ENCODE measurements at regions not wholly inside any gene's neighbourhood (a gene's known extent, or its start where the extent isn't known, plus 50 kb on each side); places are given as distances from the start of the nearest gene placed in this dataset.
"Not testable (repeated sequence)": the region's sequence is repeated elsewhere in the genome, so short reads cannot be mapped to it uniquely, and the experiment has no call there.

- no peak for TF ChIP-seq CTCF (IDR thresholded peaks at IDR 0.05)
- H3K4me1 ChIP-seq = no peaks in the 10 kb centered on the region
- ATAC-seq = no peak
- H3K36me3 ChIP-seq = no peaks in the 10 kb centered on the region
- no peaks in the 10 kb centered on the region for H3K9me3 ChIP-seq
- no peak overlapping the region for H3K27ac ChIP-seq
- DNase-seq = peak in 3 of 4 donors; percentile 11 to 43 (median 24)
- H3K4me3 ChIP-seq = no peak overlapping the region
- H3K27me3 ChIP-seq = peaks cover 0 to 8% of the 10 kb centered on the region in 2 donors
- intact Hi-C loops (cut with DNase I) = no loop called here
These were observed 75.7 kb upstream of the PPP1R26 start for GRCh38 chr9:135403733-135404450.

DNA sequence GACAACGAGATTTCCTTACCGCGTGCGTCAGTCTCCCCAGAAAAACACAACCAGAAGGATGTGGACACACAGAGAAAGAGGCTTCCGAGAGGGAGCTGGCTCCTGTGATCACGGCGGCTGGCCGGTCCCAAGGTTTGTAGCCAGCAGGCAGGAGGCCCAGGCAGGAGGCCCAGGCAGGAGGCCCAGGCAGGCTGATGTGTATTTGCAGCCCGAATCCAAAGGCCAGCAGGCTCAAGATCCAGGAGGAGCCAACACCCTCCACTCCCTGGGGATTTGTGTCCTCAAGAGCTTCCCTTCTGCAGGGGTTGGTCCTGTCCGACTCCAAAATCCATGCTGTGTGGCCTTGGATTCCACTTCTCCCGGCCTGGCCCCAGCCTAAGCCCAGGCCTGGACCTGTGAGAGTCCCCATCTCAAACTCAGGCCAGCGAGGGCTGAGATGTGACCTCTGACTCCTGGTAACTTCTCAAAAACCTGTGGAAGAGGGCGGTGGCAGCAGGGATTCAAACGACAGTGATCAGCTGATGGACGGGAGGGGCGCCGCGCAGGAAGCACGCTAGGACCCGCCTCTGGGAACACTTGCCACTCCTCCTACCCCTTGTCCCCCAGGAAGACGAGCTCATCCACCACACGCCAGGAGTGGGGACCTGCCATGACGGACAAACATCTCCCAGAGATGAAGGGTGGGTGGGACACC lies 75.0 kb upstream of the PPP1R26 start:
- no peak overlapping the region for H3K4me3 ChIP-seq
- H3K36me3 ChIP-seq = no peaks in the 10 kb centered on the region
- no peak for TF ChIP-seq CTCF (IDR thresholded peaks at IDR 0.05)
- H3K27me3 ChIP-seq = peaks cover 0 to 10% of the 10 kb centered on the region in 2 donors
- ATAC-seq (no peak), DNase-seq (peak in 1 of 4 donors; percentile 59)
- no peak overlapping the region for H3K27ac ChIP-seq
- no peaks in the 10 kb centered on the region for H3K9me3 ChIP-seq
- intact Hi-C loops (cut with DNase I) = no loop called here
- no peaks in the 10 kb centered on the region for H3K4me1 ChIP-seq

DNA sequence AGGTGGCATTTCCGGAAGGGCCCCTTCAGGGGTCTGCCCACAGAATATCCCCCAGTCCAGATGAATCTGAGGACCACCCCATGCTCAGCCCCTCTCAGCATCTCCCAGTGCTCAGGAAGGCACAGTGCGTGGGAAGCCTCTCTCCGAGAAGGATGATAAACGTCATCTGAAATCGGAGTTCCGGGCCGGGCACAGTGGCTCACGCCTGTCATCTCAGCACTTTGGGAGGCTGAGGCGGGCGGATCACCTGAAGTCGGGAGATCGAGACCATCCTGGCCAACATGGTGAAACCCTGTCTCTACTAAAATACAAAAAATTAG lies 74.5 kb upstream of the PPP1R26 start:
- intact Hi-C loops (cut with DNase I); H3K36me3 ChIP-seq; H3K4me3 ChIP-seq; H3K4me1 ChIP-seq; ATAC-seq; H3K9me3 ChIP-seq; DNase-seq; H3K27ac ChIP-seq: not testable (repeated sequence)
- H3K27me3 ChIP-seq = peaks cover 0 to 13% of the 10 kb centered on the region in 2 donors

DNA sequence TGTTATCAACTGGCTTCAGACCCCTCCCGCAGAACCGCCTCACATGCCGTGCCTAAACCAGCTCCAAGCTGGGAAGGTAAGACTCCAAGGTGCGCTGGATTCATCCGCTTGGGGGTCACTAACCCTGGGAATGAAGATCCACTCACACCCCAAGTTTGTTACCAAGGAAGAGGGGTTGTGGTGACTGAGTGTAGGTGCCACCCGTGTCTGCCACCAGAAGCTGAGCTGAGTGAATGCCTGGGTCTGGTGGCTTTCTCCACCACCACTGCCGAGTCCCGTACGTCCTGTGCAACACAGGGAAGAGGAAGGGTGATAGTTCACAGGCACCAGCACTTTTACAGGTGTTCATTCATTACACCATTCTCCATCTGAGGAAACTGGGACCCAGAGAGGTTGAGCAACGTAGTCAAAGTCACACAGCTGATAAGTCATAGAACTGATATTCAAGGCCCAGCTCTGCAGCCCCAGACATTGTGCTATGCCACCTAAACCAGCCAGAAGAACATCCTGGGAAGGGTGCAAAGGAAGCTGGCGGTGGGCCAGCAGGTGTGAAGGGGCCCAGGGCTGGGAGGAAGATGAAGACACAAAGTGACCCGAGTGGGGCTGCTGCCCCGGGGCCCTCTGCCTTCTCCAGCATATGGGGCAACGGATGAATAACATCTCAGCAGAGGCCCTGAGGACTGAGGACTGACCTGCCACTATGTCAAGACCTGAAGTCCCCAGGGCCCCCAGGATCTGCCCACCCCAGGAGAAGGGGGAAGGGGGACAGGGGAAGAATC lies 70.9 kb upstream of the PPP1R26 start:
- no peak overlapping the region for H3K4me3 ChIP-seq
- peaks cover 0 to 43% of the 10 kb centered on the region in 2 donors for H3K27me3 ChIP-seq
- no peak for ATAC-seq
- no peak overlapping the region for H3K27ac ChIP-seq
- H3K9me3 ChIP-seq = no peaks in the 10 kb centered on the region
- TF ChIP-seq CTCF (IDR thresholded peaks at IDR 0.05) = no peak
- H3K4me1 ChIP-seq = no peaks in the 10 kb centered on the region
- no peak for DNase-seq
- H3K36me3 ChIP-seq = no peaks in the 10 kb centered on the region
- intact Hi-C loops (cut with DNase I) = no loop called here

DNA sequence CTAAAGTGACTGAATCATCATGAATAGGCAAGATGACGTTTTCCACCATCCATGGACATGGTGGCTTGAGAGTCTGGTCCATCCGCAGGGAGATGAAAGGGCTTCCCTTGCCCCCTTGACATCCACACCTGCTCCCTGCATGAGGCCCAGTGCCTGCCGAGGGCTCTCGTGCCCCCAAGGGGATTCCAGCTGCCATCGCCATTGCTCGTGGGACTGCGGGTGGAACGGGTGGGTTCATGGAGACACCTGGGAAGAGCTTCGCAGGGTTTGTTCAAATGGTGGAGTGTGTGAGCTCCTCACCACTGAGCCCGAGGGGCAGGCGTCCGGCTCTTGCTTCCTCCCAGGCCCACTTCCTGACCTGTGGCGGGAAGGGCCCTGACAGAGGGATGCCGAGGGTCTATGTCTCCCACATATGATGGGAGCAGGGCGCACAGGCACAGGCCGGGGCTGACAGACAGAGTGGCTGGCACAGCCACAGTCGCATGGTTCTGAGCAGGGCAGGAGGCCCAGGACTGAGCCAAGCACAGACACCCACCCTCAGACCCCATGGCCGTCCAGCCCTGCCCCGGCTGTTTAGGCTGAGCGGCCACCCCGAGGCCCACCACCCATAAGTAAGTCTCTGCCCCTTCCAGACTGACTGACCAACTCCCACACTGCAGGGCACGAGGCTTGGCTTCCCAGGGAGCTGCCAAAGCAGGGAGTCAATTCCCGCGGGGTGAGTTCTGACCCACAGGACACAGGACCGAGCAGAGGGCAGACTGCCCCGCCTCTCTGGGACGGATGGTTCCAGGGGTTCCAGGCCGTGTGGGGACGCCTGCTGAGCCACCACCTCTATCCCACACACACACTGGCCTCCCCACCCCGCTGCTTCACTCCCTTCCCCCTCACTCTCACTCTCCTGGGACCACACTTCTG lies 70.0 kb upstream of the PPP1R26 start:
- ATAC-seq (no peak), DNase-seq (no peak)
- Histone ChIP-seq H3K4me1 (no peaks in the 10 kb centered on the region), H3K9me3 (no peaks in the 10 kb centered on the region), H3K27ac (no peak overlapping the region), H3K4me3 (no peak overlapping the region), H3K36me3 (no peaks in the 10 kb centered on the region), H3K27me3 (peaks cover 0 to 43% of the 10 kb centered on the region in 2 donors)
- intact Hi-C loops (cut with DNase I) = loop anchor here in 1 of 2 donors (5.0 kb wide), 1 partner anchor 322 kb away; the partner anchor contains the start of gene OLFM1
- TF ChIP-seq CTCF (IDR thresholded peaks at IDR 0.05) = no peak
